MCF 10A (cell line): ENCODE measurements at regions not wholly inside any gene's neighbourhood (a gene's known extent, or its start where the extent isn't known, plus 50 kb on each side); places are given as distances from the start of the nearest gene placed in this dataset.

ENCODE experiments used
- BruUV-seq: library from RNA; stranded (reverse); fragments of 400-500 nt; replicated peaks from 2 replicates; lab custom pipeline; 2021; lab: Mats Ljungman, UMichigan
- CTCF ChIA-PET: fragments of 300-600 bp; sonication (Branson Sonifier 250); formaldehyde crosslinking; extraction: SDS; loops from one replicate; lab custom pipeline; 2021; ENCODE audit warnings: antibody characterized with exemption, inconsistent platforms; lab: Yijun Ruan, JAX
- POLR2A ChIA-PET: fragments of 300-600, 350-650 bp; sonication (Branson Sonifier 250); formaldehyde crosslinking; extraction: SDS; loops from one replicate; lab custom pipeline; 2020; ENCODE audit warnings: antibody characterized with exemption, inconsistent platforms; lab: Yijun Ruan, JAX
- DNase-seq: peaks from one replicate; pipeline ENCODE4 v3.0.0-alpha.2; 2018; ENCODE audit not compliant: unreplicated experiment
- H3K27ac Mint-ChIP-seq: one replicate; pipeline ENCODE4 v1.8.0; 2022; ENCODE audit warnings: mild to moderate bottlenecking, low read depth, mixed read lengths; ENCODE audit not compliant: unreplicated experiment
- H3K27me3 Mint-ChIP-seq: one replicate; pipeline ENCODE4 v1.8.0; 2022; ENCODE audit warnings: mixed read lengths; ENCODE audit not compliant: insufficient read depth, unreplicated experiment
- H3K36me3 Mint-ChIP-seq: one replicate; pipeline ENCODE4 v1.8.0; 2022; ENCODE audit warnings: mild to moderate bottlenecking, moderate library complexity, mixed read lengths; ENCODE audit not compliant: insufficient read depth, unreplicated experiment
- H3K4me1 Mint-ChIP-seq: one replicate; pipeline ENCODE4 v1.8.0; 2022; ENCODE audit warnings: mixed read lengths; ENCODE audit not compliant: insufficient read depth, unreplicated experiment
- H3K4me3 Mint-ChIP-seq: one replicate; pipeline ENCODE4 v1.8.0; 2022; ENCODE audit warnings: mild to moderate bottlenecking, moderate library complexity, mixed read lengths; ENCODE audit not compliant: unreplicated experiment
- H3K9me3 Mint-ChIP-seq: one replicate; pipeline ENCODE4 v1.8.0; 2022; ENCODE audit warnings: mixed read lengths; ENCODE audit not compliant: unreplicated experiment
- intact Hi-C: fragments of 100-400 bp; cut with micrococcal nuclease; formaldehyde crosslinking; loops from 2 replicates; pipeline ENCODE4 v1.14.1; 2022
- TF ChIP-seq, protein P1 (sequence below): fragments of 200-600 bp; IDR thresholded peaks from one replicate; pipeline ENCODE4 v1.8.0; 2022; ENCODE audit warnings: antibody characterized with exemption, mild to moderate bottlenecking; ENCODE audit not compliant: unreplicated experiment

DNA sequence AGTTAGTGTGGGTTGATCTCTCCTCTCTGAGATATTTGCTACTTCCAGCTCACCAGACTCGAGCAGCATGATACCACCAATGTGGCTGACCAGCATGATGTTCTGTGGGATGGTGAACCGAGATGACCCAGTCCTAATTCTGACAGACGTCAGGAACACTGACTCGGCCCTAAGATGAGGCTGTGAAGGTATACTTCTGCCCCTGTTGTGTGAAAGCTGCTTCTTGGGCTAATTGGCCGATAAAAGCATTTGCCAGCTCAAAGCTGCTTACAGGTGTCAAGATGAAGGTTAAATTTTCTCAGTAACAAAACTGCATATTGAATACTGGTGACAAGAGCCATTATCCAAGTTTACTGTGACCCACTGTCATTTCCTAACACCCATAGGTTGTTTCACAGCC is 151.4 kb downstream of the BRD1 start:
- TF ChIP-seq, protein P1, sequence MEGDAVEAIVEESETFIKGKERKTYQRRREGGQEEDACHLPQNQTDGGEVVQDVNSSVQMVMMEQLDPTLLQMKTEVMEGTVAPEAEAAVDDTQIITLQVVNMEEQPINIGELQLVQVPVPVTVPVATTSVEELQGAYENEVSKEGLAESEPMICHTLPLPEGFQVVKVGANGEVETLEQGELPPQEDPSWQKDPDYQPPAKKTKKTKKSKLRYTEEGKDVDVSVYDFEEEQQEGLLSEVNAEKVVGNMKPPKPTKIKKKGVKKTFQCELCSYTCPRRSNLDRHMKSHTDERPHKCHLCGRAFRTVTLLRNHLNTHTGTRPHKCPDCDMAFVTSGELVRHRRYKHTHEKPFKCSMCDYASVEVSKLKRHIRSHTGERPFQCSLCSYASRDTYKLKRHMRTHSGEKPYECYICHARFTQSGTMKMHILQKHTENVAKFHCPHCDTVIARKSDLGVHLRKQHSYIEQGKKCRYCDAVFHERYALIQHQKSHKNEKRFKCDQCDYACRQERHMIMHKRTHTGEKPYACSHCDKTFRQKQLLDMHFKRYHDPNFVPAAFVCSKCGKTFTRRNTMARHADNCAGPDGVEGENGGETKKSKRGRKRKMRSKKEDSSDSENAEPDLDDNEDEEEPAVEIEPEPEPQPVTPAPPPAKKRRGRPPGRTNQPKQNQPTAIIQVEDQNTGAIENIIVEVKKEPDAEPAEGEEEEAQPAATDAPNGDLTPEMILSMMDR = no peak
- no peaks in the 10 kb centered on the region for H3K4me1 Mint-ChIP-seq
- no peak overlapping the region for H3K27ac Mint-ChIP-seq
- no peaks in the 10 kb centered on the region for H3K36me3 Mint-ChIP-seq
- H3K27me3 Mint-ChIP-seq = no peaks in the 10 kb centered on the region
- CTCF ChIA-PET = interaction anchor here (0.8 kb wide), 1 partner anchor 54 kb away, joined by 3 read pairs; no protein-coding TSS in a partner anchor
- H3K9me3 Mint-ChIP-seq = peaks cover 26% of the 10 kb centered on the region
- DNase-seq = no peak
- intact Hi-C loops = no loop called here
- BruUV-seq = no TSS peak
- no peak overlapping the region for H3K4me3 Mint-ChIP-seq
- POLR2A ChIA-PET = no interaction called here

DNA sequence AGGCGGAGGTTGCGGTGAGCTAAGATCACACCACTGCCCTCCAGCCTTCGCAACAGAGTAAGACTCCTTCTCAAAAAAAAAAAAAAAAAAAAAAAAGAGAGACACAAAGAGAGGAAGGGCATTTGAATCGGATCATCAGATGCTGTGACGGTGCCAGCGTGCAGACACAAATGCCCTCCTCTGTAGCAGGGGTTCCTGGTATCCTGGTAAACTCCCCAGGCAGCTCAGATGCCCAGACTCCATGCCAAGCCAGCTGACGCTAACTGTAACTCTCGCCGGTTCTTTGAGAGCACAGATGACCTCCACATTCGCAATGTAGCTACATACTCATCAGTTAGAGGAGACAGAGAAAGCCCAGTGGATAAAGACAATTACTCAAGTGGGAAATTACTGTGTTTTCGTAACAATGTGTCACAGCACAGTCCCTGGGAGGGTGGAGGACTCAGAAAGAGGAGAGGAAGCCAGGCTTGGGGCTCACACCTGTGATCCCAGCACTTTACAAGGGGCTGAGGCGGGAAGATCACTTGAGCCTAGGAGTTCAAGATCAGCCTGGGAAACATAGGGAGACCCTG is 153.1 kb downstream of the BRD1 start:
- TF ChIP-seq, protein P1 = no peak
- Mint-ChIP-seq H3K27me3 (no peaks in the 10 kb centered on the region), H3K4me1 (no peaks in the 10 kb centered on the region), H3K27ac (no peak overlapping the region), H3K36me3 (no peaks in the 10 kb centered on the region), H3K9me3 (peaks cover 26% of the 10 kb centered on the region), H3K4me3 (no peak overlapping the region)
- intact Hi-C loops = no loop called here
- ChIA-PET CTCF (interaction anchor here (0.6 kb wide), 2 partner anchors 92 to 109 kb away, joined by 3 read pairs; no protein-coding TSS in a partner anchor), POLR2A (no interaction called here)
- no peak for DNase-seq
- BruUV-seq = no TSS peak

DNA sequence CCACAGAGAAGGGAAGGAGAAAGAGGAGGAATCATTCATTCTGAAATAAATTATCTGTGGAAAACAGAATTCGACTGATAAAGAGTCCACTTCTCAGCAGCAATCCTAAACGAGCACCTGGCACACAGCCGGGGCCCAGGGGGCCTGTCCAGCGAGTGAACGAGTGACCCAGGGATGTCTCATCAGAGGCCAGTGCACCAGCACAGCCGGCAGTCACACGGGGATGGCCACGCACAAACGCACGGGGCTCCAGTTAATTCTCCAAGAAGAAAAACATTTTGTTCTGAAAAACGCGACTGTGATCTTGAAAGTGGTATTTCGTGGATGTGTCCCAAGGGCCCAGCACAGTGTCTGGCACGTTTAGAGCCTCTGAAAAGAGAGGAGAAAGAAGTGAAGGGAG is 154.6 kb downstream of the BRD1 start:
- Mint-ChIP-seq H3K4me1 (no peaks in the 10 kb centered on the region), H3K9me3 (peaks cover 13% of the 10 kb centered on the region), H3K4me3 (no peak overlapping the region), H3K27me3 (no peaks in the 10 kb centered on the region), H3K27ac (no peak overlapping the region), H3K36me3 (peaks cover 5% of the 10 kb centered on the region)
- DNase-seq = no peak
- ChIA-PET CTCF (no interaction called here), POLR2A (no interaction called here)
- TF ChIP-seq, protein P1 = no peak
- intact Hi-C loops = no loop called here
- BruUV-seq = no TSS peak

DNA sequence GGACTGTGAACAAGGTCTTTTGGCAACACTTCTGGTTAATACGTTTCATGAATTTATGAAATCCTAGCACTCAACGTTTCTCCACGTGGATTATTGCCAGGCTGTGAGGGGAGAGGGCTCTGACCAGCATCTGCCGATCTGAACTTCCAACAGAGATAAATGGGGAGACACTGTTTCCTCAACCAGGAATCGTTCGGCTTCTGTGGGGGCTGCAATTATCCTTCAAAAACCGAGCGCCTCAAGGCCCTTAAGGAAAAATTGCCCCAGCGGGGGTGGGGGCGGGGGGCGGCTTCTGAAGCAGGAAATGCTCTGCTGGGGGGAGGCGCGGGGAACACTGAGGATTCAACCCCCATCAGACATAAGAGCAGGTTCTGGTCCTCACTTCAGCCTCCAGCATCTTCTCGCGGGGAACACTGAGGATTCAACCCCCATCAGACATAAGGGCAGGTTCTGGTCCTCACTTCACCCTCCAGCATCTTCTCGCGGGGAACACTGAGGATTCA is 155.6 kb downstream of the BRD1 start:
- H3K4me3 Mint-ChIP-seq = no peak overlapping the region
- TF ChIP-seq, protein P1 = no peak
- no peak for DNase-seq
- H3K4me1 Mint-ChIP-seq = no peaks in the 10 kb centered on the region
- H3K27ac Mint-ChIP-seq = no peak overlapping the region
- no TSS peak for BruUV-seq
- intact Hi-C loops = no loop called here
- ChIA-PET CTCF (no interaction called here), POLR2A (no interaction called here)
- no peaks in the 10 kb centered on the region for H3K27me3 Mint-ChIP-seq
- peaks cover 5% of the 10 kb centered on the region for H3K36me3 Mint-ChIP-seq
- peaks cover 13% of the 10 kb centered on the region for H3K9me3 Mint-ChIP-seq
